Ecto neural progenitor cell (in vitro differentiated cells): ENCODE measurements at regions not wholly inside any gene's neighbourhood (a gene's known extent, or its start where the extent isn't known, plus 50 kb on each side); places are given as distances from the start of the nearest gene placed in this dataset.

ENCODE experiments used
- DNase-seq: peaks from one replicate; pipeline ENCODE4 v3.0.0-alpha.2; 2018; ENCODE audit warnings: low spot score

DNA sequence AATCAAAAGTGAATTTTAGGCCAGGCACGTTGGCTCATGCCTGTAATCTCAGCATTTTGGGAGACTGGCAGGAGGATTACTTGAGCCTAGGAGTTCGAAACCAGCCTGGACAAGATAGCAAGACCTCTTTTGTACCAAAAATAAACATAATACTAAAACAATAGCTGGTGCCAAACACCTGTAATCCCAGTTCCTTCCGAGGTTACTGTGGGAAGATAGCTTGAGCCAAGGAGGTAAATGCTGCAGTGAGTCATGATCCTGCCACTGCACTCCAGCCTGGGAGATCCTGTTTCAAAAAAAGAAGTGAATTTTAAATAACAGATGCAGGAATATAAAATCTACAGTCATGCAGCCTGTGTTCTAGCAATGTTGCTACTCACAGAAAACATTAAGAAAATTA, 488.3 kb downstream of the PPARGC1A start:
- DNase-seq = no peak

GRCh38 chr4:23392860-23393458, 496.9 kb downstream of the PPARGC1A start:
- DNase-seq = no peak

GRCh38 chr4:23390246-23390645, 499.6 kb downstream of the PPARGC1A start:
- DNase-seq = no peak

- DNase-seq = no peak
Measured at GRCh38 chr4:23388699-23389395, 501.0 kb downstream of the PPARGC1A start.

DNA sequence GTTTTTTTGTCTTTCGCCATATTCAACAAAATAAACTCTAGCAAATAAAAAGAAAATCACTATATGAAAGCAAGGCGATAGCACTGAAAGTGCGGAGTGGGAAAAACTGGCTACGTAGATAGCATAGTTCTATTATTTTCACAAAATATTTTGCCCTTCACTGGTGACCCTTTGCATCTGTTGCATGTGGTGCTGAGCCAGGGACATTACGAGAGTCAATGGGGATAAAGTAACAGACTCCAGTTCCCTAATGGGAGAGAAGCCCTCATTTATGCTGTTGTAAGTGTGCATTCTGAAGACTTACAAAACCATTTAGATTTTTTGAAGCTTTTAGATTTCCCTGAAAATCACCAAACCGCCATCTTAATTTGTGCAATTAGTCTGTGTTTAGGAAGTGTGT, 501.6 kb downstream of the PPARGC1A start:
- DNase-seq = no peak

GRCh38 chr4:23384741-23385140, 505.1 kb downstream of the PPARGC1A start:
- no peak for DNase-seq

DNA sequence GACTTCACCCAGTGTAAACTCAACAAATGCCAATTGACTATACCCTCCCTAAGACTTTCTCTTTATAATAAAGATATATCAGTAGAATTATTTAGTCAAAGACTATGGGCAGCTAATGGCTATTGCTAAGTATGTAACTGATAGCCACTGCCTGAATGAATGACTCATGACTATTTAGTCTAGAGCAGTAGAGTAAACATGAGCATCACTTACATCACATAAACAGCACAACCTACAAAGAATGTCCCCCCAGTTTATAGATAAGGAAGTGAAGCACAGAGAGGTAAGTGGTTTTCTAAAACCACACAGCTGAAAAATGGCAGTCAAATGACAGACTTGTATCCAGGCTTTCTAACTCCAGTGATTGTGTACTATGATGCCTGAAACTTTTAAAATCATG, 507.0 kb downstream of the PPARGC1A start:
- DNase-seq = no peak

DNA sequence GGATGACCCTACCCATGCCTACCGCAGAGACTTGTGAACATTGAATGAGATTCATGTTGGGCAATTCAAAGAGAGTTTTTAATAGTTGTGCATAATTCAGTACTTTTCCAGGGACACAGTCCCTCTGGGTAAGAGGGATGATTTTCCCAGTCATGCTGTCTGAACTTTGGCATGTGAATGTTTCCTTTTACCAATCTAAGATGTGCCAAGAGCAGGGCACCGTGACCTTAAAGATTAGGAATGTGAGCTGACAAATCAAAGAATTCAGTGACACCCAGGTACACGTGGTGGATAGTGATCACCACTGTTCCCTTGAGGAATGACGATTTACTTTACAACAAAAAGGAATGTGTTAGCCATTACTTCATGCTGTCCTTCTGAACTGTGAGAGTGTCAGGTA, 515.6 kb downstream of the PPARGC1A start:
- DNase-seq = no peak

- no peak for DNase-seq
Measured at GRCh38 chr4:23373261-23373660, 516.6 kb downstream of the PPARGC1A start.

GRCh38 chr4:23371533-23371932, 518.3 kb downstream of the PPARGC1A start:
- no peak for DNase-seq

DNA sequence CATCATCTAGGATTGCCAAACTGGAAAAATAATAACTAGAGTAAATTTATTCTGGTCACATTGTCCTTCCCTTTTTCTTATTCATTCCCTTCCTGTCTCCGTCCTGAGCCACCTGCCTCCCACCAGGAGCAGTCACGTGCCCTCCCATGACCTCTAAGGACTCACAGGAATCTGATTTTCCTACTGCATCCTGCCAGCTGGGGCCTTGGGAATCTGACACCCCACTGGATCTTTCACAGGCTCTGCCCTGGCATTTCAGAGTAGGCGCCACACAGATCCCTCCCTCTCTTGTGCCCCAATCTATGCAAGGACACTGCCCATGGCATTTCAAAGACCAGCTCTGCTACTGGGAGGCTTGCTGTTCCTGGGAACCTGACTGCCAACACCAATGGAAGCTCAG, 520.5 kb downstream of the PPARGC1A start:
- no peak for DNase-seq

- peak; percentile 68 for DNase-seq
Measured at GRCh38 chr4:23368081-23368697, 521.7 kb downstream of the PPARGC1A start.

- no peak for DNase-seq
Measured at GRCh38 chr4:23366557-23366906, 523.3 kb downstream of the PPARGC1A start.

GRCh38 chr4:23365871-23366556, 523.8 kb downstream of the PPARGC1A start:
- no peak for DNase-seq

- DNase-seq = no peak
Measured at GRCh38 chr4:23365086-23365485, 524.8 kb downstream of the PPARGC1A start.

DNA sequence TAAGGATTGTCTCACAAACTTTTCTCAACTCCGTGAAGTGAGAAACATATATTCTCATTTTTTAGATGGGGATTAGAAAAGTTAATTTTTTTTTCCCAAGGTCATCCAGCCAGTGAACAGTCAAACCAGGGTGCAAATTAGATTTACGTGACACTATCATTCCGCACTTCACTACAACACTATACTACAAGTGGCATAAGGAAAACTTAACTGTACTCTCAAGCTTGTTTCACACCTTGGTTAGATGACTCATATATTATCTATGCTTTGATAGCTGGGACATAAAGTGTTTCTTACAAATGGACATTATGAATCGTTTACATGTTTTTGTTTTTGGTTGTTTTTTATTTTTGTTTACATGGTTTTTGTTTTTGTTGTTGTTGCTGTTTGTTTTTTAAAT, 525.7 kb downstream of the PPARGC1A start:
- no peak for DNase-seq

- DNase-seq = no peak
Measured at GRCh38 chr4:23361453-23361852, 528.4 kb downstream of the PPARGC1A start.

DNA sequence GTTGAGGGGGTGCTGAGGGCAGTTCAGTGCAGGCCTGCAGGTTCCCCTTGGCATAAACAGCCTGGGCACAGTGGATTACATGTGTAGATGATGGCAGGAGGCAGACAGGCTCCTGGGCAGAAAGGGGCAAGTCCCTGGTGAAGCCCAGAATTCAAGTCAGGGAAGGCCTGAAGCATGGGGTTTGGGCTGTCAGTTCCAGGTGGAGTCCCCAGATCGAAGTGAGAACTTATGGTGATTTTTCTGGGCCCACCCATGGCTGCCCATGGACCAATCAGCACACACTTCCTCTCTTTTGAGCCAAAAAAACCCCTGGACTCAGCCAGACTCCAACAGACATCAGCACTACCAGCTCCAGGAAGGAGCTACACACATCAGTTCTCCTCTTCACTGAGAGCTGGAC, 529.1 kb downstream of the PPARGC1A start:
- DNase-seq = no peak

DNA sequence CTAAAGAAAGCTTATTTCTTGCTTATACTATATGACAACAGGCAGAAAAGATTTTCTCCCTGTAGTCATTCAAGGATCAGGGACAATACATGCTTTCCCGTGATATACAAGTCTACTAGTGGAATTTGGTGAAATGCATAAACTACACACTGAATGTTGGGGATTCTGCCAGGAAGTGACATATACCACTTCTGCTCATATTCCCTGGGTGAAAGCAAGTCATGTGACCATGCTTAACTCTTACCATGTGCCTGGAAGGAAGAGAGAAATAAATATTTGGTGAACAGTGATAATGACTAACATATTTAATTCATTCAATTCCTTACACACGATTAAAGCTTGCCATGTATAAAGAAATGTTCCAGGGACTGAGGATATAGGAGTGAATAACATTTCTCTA, 534.6 kb downstream of the PPARGC1A start:
- DNase-seq = no peak

GRCh38 chr4:23353200-23353599, 536.6 kb downstream of the PPARGC1A start:
- DNase-seq = no peak

- DNase-seq = no peak
Measured at GRCh38 chr4:23348789-23349498, 540.9 kb downstream of the PPARGC1A start.

DNA sequence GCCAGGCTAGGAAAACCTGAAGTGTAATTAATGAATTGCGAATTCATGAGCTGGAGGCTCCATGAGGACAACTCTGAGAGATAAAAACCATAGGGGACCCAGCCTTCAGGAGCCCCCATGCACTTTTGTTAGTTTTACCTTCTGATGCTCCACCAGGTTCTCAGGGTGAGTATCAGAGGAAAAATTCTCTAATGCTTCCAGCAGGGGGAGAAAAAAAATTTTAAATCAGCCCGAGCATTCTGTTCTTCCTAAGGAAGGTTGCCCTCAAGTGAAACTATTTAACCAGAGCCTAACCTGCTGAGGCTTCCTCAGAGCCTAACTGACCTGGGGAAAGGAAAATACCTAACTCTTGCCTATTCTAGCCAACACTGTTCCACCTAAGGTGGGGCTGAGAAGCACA, 552.6 kb downstream of the PPARGC1A start:
- no peak for DNase-seq
